Stomach smooth muscle (tissue), 2 donors: ENCODE measurements at regions not wholly inside any gene's neighbourhood (a gene's known extent, or its start where the extent isn't known, plus 50 kb on each side); places are given as distances from the start of the nearest gene placed in this dataset.

ENCODE experiments used
- H3K27ac ChIP-seq: one replicate; pipeline ENCODE4 v1.7.0; 2013; ENCODE audit warnings: mild to moderate bottlenecking, low read length, inconsistent platforms
- H3K27me3 ChIP-seq, 2 donors: one replicate each; pipeline ENCODE4 v1.7.0; 2013; ENCODE audit warnings: low read length in 2 of 2; ENCODE audit not compliant: insufficient read depth in 2 of 2, control insufficient read depth in 1 of 2
- H3K36me3 ChIP-seq, 2 donors: one replicate each; pipeline ENCODE4 v1.7.0; 2013; ENCODE audit warnings: low read length in 2 of 2; ENCODE audit not compliant: control insufficient read depth in 2 of 2, insufficient read depth in 2 of 2
- H3K4me1 ChIP-seq: one replicate; pipeline ENCODE4 v1.7.0; 2013; ENCODE audit warnings: low read length; ENCODE audit not compliant: control insufficient read depth, insufficient read depth
- H3K4me3 ChIP-seq, 2 donors: one replicate each; pipeline ENCODE4 v1.7.0; 2013; ENCODE audit warnings: low read length in 2 of 2
- H3K9ac ChIP-seq, 2 donors: one replicate each; pipeline ENCODE4 v1.7.0; 2013; ENCODE audit warnings: low read length in 2 of 2, mild to moderate bottlenecking in 1 of 2
- H3K9me3 ChIP-seq, 2 donors: one replicate each; pipeline ENCODE4 v1.7.0; 2013; ENCODE audit warnings: low read length in 2 of 2; ENCODE audit not compliant: control insufficient read depth in 2 of 2
- donor health status: healthy.
- donor health status: Pancreatic carcinoma.

DNA sequence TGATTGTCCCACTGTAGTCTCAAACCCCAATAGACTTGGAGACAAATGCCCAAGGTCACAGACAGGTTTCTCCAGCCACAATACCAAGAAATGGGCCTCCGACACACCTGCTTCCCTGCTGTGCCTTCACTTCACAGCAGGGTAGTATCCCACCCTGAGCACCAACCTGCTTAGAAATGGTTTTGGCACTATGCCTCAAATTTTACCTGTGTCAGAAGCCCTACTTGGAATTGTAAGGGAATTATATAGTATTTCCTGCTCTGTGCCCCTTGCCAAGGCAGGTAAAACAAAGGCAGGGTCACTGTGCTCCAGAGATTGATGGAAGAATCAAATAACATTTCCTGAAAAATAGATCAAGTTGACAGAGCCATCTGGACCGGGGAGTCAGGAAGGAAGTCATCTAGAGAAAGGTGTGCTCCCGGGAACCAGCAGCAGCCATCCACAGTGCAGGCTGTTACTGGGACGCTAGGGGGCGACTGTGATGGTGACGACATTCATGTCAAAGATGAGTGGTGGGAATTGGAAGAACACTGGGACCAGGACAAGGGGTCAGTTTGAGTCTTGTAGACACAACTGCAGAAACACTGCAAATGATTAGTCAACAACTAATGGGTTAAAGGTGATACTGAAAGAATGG lies 117.8 kb upstream of the AKR1E2 start:
- no peaks in the 10 kb centered on the region for H3K36me3 ChIP-seq
- no peak overlapping the region for H3K27ac ChIP-seq
- H3K9ac ChIP-seq = no peak overlapping the region
- no peaks in the 10 kb centered on the region for H3K9me3 ChIP-seq
- H3K4me3 ChIP-seq = no peak overlapping the region
- no peaks in the 10 kb centered on the region for H3K4me1 ChIP-seq
- no peaks in the 10 kb centered on the region for H3K27me3 ChIP-seq

- H3K27me3 ChIP-seq = no peaks in the 10 kb centered on the region
- no peaks in the 10 kb centered on the region for H3K9me3 ChIP-seq
- H3K4me1 ChIP-seq = no peaks in the 10 kb centered on the region
- no peaks in the 10 kb centered on the region for H3K36me3 ChIP-seq
- no peak overlapping the region for H3K27ac ChIP-seq
- no peak overlapping the region for H3K9ac ChIP-seq
- no peak overlapping the region for H3K4me3 ChIP-seq
Measured at GRCh38 chr10:4707221-4707620, 118.8 kb upstream of the AKR1E2 start.

- Histone ChIP-seq H3K27me3 (no peaks in the 10 kb centered on the region), H3K4me1 (no peaks in the 10 kb centered on the region), H3K9ac (no peak overlapping the region), H3K27ac (no peak overlapping the region), H3K9me3 (no peaks in the 10 kb centered on the region), H3K36me3 (no peaks in the 10 kb centered on the region), H3K4me3 (no peak overlapping the region)
Measured at GRCh38 chr10:4704034-4704545, 121.9 kb upstream of the AKR1E2 start.

GRCh38 chr10:4701016-4701415 lies 125.0 kb upstream of the AKR1E2 start:
- H3K9ac ChIP-seq = no peak overlapping the region
- H3K4me3 ChIP-seq = no peak overlapping the region
- no peaks in the 10 kb centered on the region for H3K4me1 ChIP-seq
- H3K27ac ChIP-seq = no peak overlapping the region
- no peaks in the 10 kb centered on the region for H3K27me3 ChIP-seq
- H3K9me3 ChIP-seq = no peaks in the 10 kb centered on the region
- no peaks in the 10 kb centered on the region for H3K36me3 ChIP-seq

DNA sequence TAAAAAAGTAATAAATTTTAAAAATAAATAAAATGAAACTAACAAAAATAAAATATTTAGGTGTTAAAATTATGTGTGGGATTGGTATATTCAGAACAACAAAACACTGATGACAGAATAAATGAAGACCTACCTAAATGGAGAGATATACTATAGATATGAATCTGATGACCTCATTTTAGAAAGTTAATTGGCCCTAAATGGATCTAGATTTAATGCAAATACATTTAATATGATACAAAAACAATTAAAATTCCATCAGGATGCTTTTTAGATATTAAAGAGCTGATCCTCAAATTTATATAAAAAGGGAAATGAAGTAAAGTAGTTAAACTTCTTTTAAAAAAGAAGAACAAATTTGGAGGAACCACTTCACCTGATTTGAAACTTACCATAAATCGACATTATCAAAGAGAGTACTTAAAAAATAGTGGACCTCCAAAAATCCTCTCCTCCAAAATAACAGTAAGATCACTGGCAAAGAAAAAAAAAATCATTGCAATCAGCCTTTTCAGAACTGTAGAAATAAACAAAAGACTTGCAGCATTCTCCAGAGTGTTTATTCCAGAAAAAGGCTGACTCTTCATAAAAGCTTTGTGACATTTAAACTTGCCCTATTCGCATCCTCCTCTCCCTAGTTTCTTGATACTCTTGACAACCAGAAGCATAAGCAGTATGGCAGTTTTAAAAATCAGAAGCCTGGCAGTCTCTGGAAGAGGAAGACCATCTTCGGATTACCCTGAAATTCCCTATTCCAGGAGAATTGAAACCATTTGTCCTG lies 125.9 kb upstream of the AKR1E2 start:
- H3K36me3 ChIP-seq = no peaks in the 10 kb centered on the region
- H3K27me3 ChIP-seq = no peaks in the 10 kb centered on the region
- H3K9ac ChIP-seq = no peak overlapping the region
- H3K4me1 ChIP-seq = no peaks in the 10 kb centered on the region
- H3K27ac ChIP-seq = no peak overlapping the region
- no peak overlapping the region for H3K4me3 ChIP-seq
- H3K9me3 ChIP-seq = no peaks in the 10 kb centered on the region

- Histone ChIP-seq H3K27ac (no peak overlapping the region), H3K4me1 (no peaks in the 10 kb centered on the region)
Measured at GRCh38 chr10:4698075-4698474, 127.9 kb upstream of the AKR1E2 start.

DNA sequence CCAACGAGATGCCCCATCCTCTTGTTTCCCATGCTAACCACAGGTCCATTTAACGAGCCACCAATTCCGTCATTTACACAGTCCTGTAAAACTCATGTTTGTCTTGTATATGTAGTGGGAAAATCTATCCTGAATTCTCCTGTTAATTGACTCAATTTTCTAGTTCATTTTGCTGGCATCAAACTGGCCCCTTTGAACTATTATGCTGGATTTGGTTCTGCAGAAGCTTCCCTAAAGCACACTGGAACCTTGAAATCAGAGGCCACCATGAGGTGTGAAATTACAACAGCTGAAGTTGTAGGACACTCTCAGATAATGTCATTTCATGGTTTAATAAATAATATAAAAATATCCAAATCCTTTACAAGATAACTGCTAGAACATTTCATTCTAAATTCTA lies 129.8 kb upstream of the AKR1E2 start:
- Histone ChIP-seq H3K27ac (no peak overlapping the region), H3K27me3 (no peaks in the 10 kb centered on the region), H3K4me1 (no peaks in the 10 kb centered on the region), H3K36me3 (no peaks in the 10 kb centered on the region), H3K4me3 (no peak overlapping the region), H3K9me3 (no peaks in the 10 kb centered on the region), H3K9ac (no peak overlapping the region)

More at GRCh38 chr10:4698075-4698474, 127.9 kb upstream of the AKR1E2 start:
- H3K9ac ChIP-seq = no peak overlapping the region
- H3K27me3 ChIP-seq = no peaks in the 10 kb centered on the region
- no peaks in the 10 kb centered on the region for H3K9me3 ChIP-seq
- no peaks in the 10 kb centered on the region for H3K36me3 ChIP-seq
- no peak overlapping the region for H3K4me3 ChIP-seq

DNA sequence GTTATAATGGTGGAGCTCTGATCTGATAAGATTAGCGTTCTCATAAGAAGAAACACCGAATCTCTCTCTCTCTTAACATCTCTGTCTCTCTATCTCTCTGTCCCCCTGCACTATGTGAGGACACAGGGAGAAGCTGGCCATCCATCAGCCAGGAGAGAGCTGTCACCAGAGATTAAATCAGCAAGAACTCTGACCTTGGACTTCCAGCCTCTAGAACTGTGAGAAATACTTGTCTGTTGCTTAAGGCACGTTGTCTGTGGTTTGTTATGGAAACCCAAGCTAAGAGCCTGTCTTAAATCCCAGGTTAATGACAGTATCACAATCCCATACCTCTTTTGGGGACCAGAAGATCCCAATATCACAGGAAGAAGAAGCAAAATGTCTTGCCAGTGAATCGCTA lies 132.0 kb upstream of the AKR1E2 start:
- Histone ChIP-seq H3K9ac (no peak overlapping the region), H3K4me3 (no peak overlapping the region), H3K4me1 (no peaks in the 10 kb centered on the region), H3K36me3 (no peaks in the 10 kb centered on the region), H3K27ac (no peak overlapping the region), H3K9me3 (no peaks in the 10 kb centered on the region), H3K27me3 (no peaks in the 10 kb centered on the region)

- no peak overlapping the region for H3K27ac ChIP-seq
- no peaks in the 10 kb centered on the region for H3K9me3 ChIP-seq
- H3K36me3 ChIP-seq = no peaks in the 10 kb centered on the region
- H3K9ac ChIP-seq = no peak overlapping the region
- no peaks in the 10 kb centered on the region for H3K27me3 ChIP-seq
- no peaks in the 10 kb centered on the region for H3K4me1 ChIP-seq
- no peak overlapping the region for H3K4me3 ChIP-seq
Measured at GRCh38 chr10:4692206-4692605, 133.8 kb upstream of the AKR1E2 start.

GRCh38 chr10:4691776-4692175 lies 134.2 kb upstream of the AKR1E2 start:
- no peak overlapping the region for H3K27ac ChIP-seq
- no peaks in the 10 kb centered on the region for H3K36me3 ChIP-seq
- no peak overlapping the region for H3K4me3 ChIP-seq
- H3K4me1 ChIP-seq = no peaks in the 10 kb centered on the region
- no peaks in the 10 kb centered on the region for H3K9me3 ChIP-seq
- H3K27me3 ChIP-seq = no peaks in the 10 kb centered on the region
- no peak overlapping the region for H3K9ac ChIP-seq

DNA sequence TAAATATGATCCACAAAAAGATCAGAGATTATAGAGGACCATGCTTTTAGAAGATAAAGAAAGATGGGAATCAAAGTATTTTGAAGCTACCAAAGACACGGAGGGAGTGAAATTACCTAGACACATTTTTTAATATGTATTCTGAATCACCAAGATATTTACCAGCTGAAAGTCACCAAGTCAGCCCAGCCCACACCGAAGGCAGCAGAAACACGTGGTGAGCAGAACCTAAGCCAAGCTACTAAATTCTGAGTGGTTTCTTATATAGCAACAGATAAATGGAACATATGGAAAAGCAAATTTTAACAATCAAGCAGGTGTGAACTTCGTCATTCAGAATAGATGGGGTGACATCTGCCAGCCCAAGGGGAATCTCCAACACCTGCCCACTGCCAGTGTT lies 134.7 kb upstream of the AKR1E2 start:
- H3K27me3 ChIP-seq = no peaks in the 10 kb centered on the region
- no peak overlapping the region for H3K27ac ChIP-seq
- peaks cover 2% of the 10 kb centered on the region for H3K4me1 ChIP-seq
- H3K36me3 ChIP-seq = no peaks in the 10 kb centered on the region
- no peak overlapping the region for H3K9ac ChIP-seq
- H3K4me3 ChIP-seq = no peak overlapping the region
- H3K9me3 ChIP-seq = no peaks in the 10 kb centered on the region
